T-helper 9 cell (primary cell): ENCODE measurements at regions not wholly inside any gene's neighbourhood (a gene's known extent, or its start where the extent isn't known, plus 50 kb on each side); places are given as distances from the start of the nearest gene placed in this dataset.

Source experiments
- DNase-seq: peaks from one replicate; pipeline ENCODE4 v3.0.0-alpha.2; 2020

DNA sequence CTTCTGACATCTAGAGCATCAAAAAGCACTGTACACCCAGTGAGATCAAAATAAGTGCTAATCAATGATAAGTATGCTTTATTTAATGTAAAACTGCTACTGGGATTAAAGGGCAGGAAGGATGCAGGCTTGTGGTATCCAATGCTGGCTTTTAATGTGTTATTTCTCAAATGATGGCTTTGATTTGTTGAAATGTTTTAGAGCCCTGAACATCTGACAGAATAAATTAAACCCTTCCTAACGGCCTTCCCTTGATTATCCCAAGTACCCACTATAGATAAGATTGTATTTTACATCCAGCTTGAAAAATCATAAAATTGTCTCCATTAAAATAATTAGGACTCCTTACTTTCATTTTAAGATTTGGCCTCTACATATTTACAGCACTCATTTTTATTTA, 382.9 kb downstream of the HNRNPD start:
- no peak for DNase-seq

DNA sequence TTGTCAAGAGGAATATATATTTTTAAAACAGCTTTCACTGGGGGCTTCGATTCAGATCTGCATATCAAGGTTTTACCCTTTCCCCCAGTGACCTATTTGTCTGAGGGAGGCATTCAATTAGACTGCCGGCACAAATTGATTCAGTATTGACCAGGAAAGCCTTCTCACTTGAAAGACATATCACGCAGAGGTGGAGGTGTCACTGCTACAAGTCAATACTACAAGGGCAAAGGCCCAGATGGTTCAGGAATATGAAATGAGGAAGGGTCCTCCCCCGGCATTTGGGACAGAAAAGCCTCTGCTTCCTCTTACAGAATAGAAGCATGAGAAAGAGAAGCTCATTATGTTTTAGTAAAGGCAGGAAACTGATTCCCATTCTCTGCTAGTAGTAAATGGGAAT, 383.6 kb downstream of the HNRNPD start:
- DNase-seq = no peak

GRCh38 chr4:81989202-81989601, 384.6 kb downstream of the HNRNPD start:
- DNase-seq = no peak

GRCh38 chr4:81988178-81988577, 385.6 kb downstream of the HNRNPD start:
- DNase-seq = no peak

GRCh38 chr4:81984746-81985145, 389.0 kb downstream of the HNRNPD start:
- DNase-seq = no peak

DNA sequence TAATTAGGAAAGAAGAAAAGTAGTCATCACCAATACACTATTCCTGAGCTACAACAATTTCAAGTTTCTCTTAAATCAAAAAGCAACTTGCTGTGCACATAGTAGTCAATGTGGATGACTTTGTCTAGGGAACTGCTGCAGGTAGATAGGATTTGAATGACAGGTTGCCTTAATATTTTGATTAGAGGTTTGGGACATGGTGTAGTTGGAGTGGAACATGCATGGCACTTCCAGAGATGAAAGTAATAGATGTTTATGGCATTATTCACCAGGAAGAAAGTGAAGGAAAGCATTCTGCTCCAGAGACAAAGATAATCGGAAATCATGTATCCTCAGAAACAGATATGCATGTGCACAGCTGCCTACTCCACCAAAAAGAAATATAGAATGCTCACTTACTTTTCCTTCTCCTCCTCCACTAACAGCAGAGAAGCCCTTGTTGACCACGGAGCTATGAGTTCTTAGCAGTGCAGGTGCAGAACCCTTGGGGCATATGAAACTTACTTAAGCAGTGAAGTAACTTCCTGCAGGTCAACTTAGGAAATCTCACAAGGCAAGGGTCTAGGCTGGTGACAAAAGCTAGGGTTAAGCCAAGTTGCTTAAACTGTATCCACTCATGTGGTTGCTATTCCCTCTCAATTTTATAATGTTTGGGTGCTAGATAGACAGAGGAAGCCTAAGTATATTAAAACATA, 390.8 kb downstream of the HNRNPD start:
- DNase-seq = no peak

DNA sequence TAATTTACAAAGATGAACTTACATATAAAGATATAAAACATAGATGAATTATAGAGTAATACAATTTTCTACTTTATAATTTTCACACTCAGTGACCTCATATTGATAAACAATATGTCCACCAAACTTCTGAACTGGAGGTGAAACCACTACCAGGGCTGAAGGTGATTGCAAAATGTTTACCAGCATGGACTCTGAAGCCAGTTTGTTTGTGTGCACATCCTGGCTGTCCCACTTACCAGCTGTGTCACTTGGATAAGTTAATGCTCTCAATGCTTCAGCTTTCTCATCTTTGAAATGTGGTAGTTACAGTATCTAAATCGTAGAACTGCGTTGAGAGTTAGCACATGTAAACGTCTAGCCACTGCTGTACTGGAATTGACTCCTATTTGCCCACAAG, 392.6 kb downstream of the HNRNPD start:
- no peak for DNase-seq

- DNase-seq = no peak
These were observed 399.3 kb downstream of the HNRNPD start for GRCh38 chr4:81974523-81974922.

DNA sequence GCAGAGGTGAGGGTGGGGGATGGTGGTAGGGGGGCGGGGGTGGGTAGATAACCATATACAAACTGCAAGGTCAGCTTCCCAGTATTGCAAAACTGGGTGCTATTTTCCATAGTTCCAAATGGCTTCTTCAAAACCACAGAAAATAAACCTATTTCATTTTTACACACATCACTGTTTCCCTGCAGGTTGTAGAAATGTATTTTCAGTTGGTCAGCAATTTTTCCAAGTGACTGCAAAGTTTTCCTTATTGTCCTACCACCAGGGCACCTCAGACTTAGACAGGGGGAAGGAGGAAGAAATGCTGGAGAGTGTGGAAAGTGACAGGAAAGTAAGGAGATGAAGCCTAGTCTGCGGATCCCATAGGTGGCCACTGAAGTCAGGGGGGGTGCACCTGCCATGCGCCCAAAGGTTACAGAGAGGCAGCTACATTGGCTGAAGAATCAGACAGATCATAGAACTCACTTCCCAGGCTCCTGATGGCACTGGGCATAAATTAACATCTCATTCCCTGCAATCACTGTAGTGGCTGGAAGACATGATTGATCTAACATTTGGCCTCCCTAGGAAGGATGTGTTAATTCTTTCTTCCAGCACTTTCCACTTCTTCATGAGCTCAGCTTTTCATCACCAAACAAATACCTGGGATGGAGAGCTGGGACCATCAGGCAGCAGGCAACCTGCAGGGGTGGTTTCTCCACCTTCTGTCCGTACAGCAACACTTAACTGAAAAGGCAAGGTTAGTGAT, 402.0 kb downstream of the HNRNPD start:
- DNase-seq = no peak

DNA sequence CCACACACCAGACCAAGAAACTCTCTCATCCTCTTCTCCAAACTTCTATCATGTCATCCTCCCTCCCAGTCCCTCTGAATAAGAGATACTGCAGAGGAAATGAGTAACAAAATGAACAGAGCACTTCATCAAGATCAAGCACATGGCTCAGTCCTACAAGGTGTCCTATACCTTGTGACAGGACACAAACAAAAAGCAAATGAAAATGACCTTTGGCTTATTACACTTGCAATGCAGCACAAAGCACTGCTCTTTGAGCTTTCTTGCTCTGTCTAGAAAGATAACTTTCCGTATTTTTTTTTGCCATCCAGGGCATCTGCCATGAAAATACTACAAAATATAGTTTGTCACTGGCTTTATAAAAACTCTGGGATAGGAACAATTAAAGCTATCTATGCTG, 402.7 kb downstream of the HNRNPD start:
- DNase-seq = no peak

GRCh38 chr4:81970454-81970853, 403.3 kb downstream of the HNRNPD start:
- DNase-seq = no peak

- DNase-seq = no peak
These were observed 407.1 kb downstream of the HNRNPD start for GRCh38 chr4:81966676-81967075.

DNA sequence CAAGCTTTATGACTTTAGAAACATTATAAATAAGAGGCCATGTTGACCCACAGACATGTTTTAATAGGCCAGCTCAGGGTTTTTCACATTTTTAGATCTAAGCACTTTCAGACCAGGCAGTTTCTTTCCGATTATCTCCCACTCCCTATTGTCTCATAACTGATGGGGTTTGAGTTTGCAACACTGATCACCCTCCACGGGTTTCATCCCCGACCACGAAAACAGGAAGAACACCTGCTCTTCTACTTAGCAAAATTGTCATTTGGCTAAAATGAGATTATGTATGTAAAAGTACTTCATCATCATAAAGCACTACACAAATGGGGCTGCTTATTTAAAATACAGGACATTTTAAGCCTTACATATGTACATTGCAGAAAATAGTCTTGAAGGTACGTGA, 407.9 kb downstream of the HNRNPD start:
- no peak for DNase-seq

DNA sequence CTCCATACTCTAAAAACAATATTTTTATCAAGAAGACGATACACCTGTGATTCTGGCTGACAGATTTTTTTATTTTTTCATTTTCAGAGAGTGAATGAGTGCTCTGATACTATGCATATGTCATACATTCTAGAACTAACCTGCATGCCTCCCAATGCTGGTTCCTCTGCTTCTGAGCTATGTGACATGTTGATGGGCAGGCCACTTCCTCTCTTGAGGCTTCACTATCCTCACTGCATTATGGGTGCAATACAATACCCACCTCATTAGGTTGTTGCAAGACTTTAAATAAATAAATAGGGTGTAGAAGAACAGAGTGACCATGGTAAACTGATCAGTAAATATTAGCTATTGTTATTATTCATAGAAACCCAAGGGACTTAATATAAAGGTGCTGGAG, 408.3 kb downstream of the HNRNPD start:
- DNase-seq = no peak

GRCh38 chr4:81963763-81964020, 410.1 kb downstream of the HNRNPD start:
- DNase-seq = no peak

DNA sequence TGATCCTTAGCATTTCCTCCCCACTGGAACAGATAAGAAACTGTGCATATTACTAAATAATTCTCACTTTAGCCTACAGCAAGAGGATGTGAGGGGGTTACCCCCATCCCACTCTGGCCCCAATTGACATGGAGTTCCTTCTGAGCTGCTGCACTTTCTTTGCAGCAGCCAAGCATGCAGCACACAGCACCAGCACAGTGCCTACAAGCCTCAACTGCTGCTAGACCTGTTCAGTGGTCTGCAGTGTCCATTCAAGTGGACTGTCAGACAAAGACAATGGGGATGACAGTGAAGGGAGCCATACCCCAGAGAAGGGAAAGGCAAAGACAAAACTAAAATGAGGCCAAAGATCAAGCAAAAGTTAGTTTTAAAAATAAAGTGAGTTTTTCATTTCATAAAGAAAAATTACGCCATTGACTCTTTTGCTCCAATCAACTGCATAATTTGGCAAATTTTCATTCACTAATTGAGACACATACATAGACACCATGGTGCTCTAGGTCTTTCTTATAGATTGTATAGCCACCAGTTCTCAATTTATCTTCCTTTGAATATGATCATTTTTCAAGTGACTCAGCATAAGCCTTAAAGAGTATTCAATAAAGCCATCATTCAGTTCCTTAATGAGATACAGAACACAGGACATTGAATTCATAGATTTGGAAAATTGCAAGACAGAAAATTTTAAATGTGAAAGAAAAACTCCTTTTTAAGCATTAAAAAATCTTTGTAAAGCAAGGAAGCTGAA, 410.6 kb downstream of the HNRNPD start:
- no peak for DNase-seq

GRCh38 chr4:81960961-81961360, 412.8 kb downstream of the HNRNPD start:
- no peak for DNase-seq

DNA sequence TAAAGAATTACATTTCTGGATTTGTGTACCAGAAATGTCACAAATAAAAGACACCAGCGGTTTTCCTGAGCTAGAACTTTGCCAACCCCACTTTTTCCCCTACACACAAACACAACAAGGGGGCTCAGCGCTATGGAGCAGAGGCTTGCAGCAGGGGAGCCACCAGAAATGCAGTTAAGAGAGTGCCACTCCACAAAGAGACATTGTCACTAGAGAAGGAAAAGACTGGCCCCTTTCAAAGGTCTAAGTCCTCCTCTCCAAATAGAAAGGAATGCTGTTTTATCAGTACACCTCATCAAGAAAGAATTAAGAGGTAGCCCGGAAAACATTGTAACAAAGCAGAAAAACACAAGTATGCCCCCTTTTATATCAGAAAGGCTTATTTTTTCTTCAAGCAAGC, 419.5 kb downstream of the HNRNPD start:
- DNase-seq = no peak

- no peak for DNase-seq
These were observed 421.8 kb downstream of the HNRNPD start for GRCh38 chr4:81951891-81952455.

DNA sequence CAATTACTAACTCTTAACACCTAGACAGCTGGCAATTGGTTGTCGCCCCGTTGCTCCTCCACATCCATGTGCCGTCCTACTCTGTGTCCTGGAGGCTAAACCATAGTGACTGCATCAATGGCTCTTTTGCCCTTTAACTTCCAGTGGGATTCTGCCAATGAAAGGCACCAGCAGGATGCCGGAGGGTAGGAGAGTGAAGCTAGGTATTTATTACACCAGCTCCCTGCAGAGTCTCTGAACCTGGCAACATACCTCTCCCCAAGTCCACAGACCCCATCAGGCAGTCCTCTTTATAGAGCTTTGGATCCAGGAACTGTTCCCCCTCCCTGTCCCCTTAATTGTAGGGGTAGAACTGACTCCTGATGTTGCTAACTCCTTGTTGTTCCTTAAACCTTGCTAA, 426.8 kb downstream of the HNRNPD start:
- DNase-seq = no peak

DNA sequence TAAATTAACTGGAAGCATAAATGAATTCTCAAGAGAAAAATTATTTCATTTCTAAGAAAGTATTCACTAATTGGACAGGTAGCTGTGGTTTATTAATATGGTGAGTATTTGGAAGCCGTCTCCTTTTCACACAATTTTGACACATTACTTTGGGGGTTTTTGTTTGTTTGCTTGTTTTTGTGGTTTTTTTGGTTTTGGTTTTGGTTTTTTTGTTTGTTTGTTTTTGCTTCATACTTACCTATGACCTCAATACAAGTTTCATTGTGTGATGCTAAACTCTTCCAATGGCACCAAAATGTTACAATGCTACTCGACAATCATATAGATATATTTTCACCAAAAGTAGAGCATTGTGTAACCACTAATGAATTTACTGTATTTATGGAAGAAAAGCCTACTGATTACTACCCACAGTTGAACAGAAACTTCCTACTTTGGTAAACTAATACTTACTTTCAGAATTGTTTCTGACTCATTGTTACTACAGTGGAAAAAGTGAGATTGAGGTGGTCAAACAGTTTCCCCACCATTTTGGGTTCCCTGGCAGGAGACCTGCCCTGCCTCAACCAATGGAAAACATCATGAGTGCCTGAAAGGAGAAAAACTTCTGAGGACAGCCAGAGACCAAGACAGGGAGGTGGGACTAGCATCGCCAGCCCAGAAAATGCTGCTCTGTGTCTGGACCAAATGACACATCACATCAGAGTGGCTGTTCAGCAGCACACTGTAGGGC, 443.1 kb downstream of the HNRNPD start:
- DNase-seq = no peak

GRCh38 chr4:81923140-81923539, 450.7 kb downstream of the HNRNPD start:
- DNase-seq = no peak

GRCh38 chr4:81922313-81922712, 450.6 kb upstream of the RASGEF1B start:
- DNase-seq = no peak
